HEK293 (cell line): ENCODE measurements at regions not wholly inside any gene's neighbourhood (a gene's known extent, or its start where the extent isn't known, plus 50 kb on each side); places are given as distances from the start of the nearest gene placed in this dataset.
A peak's percentile ranks its signal among the peaks of the same experiment; 100 is the strongest.

Experiments
- CTCF ChIA-PET: fragments of 350-600 bp; formaldehyde crosslinking; extraction: SDS; loops from one replicate; lab custom pipeline; 2021; ENCODE audit warnings: antibody characterized with exemption; lab: Yijun Ruan, JAX
- POLR2A ChIA-PET: fragments of 300-600 bp; formaldehyde crosslinking; extraction: SDS; loops from one replicate; lab custom pipeline; 2020; ENCODE audit warnings: antibody characterized with exemption, inconsistent platforms; lab: Yijun Ruan, JAX
- H3K27ac ChIP-seq: fragments of 200-500 bp; sonication (Bioruptor generic); 2 replicates; pipeline ENCODE4 v1.5.1; 2014; ENCODE audit warnings: low read depth, low read length, control low read depth, inconsistent platforms; ENCODE audit errors: extremely low read depth
- H3K36me3 ChIP-seq, 2 experiments: fragments of 200-500 bp in 1 of 2; sonication (Bioruptor generic) in 1 of 2; 1 replicate in 1 of 2; 2 replicates in 1 of 2; pipeline ENCODE4 v1.5.1; 2014 to 2017; ENCODE audit warnings: inconsistent platforms in 2 of 2, low read length in 2 of 2; ENCODE audit not compliant: control insufficient read depth in 2 of 2, insufficient read depth in 1 of 2
- H3K4me1 ChIP-seq: fragments of 200-500 bp; sonication (Bioruptor generic); 2 replicates; pipeline ENCODE4 v1.5.1; 2014; ENCODE audit warnings: mild to moderate bottlenecking, low read length, inconsistent platforms; ENCODE audit not compliant: control insufficient read depth, insufficient read depth
- H3K4me3 ChIP-seq: 2 replicates; pipeline ENCODE4 v1.5.1; 2011; ENCODE audit warnings: low read depth, mild to moderate bottlenecking, control low read depth, low read length, moderate library complexity
- H3K9me3 ChIP-seq: fragments of 200-500 bp; sonication (Bioruptor generic); 2 replicates; pipeline ENCODE4 v1.5.1; 2014; ENCODE audit warnings: low read depth, low read length, inconsistent platforms; ENCODE audit not compliant: control insufficient read depth, insufficient read depth
- GLIS1 ChIP-seq: fragments of 450-650 bp; formaldehyde crosslinking; IDR thresholded peaks from 2 replicates; pipeline ENCODE4 v1.5.1; 2016; ENCODE audit warnings: missing biosample characterization, missing genetic modification characterization
- KLF10 ChIP-seq: fragments of 450-650 bp; IDR thresholded peaks from 2 replicates; pipeline ENCODE4 v1.5.1; 2018; ENCODE audit warnings: missing biosample characterization, mild to moderate bottlenecking, missing genetic modification characterization
- KLF16 ChIP-seq: fragments of 450-650 bp; formaldehyde crosslinking; IDR thresholded peaks from 2 replicates; pipeline ENCODE4 v1.5.1; 2017; ENCODE audit warnings: missing biosample characterization, missing genetic modification characterization
- MYNN ChIP-seq: fragments of 450-650 bp; formaldehyde crosslinking; IDR thresholded peaks from 2 replicates; pipeline ENCODE4 v1.5.1; 2016; ENCODE audit warnings: missing biosample characterization, missing genetic modification characterization, borderline replicate concordance
- PRDM1 ChIP-seq: fragments of 450-650 bp; formaldehyde crosslinking; IDR thresholded peaks from 2 replicates; pipeline ENCODE4; 2016; ENCODE audit warnings: missing biosample characterization, missing genetic modification characterization
- REPIN1 ChIP-seq: fragments of 450-650 bp; formaldehyde crosslinking; IDR thresholded peaks from 2 replicates; pipeline ENCODE4 v1.5.1; 2017; ENCODE audit warnings: missing biosample characterization, missing genetic modification characterization, low read depth
- SALL2 ChIP-seq: fragments of 450-650 bp; formaldehyde crosslinking; IDR thresholded peaks from 2 replicates; pipeline ENCODE4 v1.5.0; 2017; ENCODE audit warnings: missing biosample characterization, mild to moderate bottlenecking, missing genetic modification characterization, borderline replicate concordance
- SP7 ChIP-seq: fragments of 450-650 bp; formaldehyde crosslinking; IDR thresholded peaks from 2 replicates; pipeline ENCODE4 v1.5.1; 2016; ENCODE audit warnings: missing biosample characterization, missing genetic modification characterization
- ZBTB48 ChIP-seq: fragments of 450-650 bp; formaldehyde crosslinking; IDR thresholded peaks from 2 replicates; pipeline ENCODE4 v1.5.1; 2016; ENCODE audit warnings: missing biosample characterization, missing genetic modification characterization
- ZNF10 ChIP-seq: fragments of 450-650 bp; formaldehyde crosslinking; IDR thresholded peaks from 2 replicates; pipeline ENCODE4 v1.5.1; 2017; ENCODE audit warnings: missing biosample characterization, missing genetic modification characterization
- ZNF2 ChIP-seq: fragments of 450-650 bp; formaldehyde crosslinking; IDR thresholded peaks from 2 replicates; pipeline ENCODE4 v1.5.1; 2016; ENCODE audit warnings: missing biosample characterization, missing genetic modification characterization
- ZNF211 ChIP-seq: fragments of 450-650 bp; formaldehyde crosslinking; IDR thresholded peaks from 2 replicates; pipeline ENCODE4 v1.5.1; 2016; ENCODE audit warnings: low read depth, missing biosample characterization, missing genetic modification characterization
- ZNF23 ChIP-seq: fragments of 450-650 bp; formaldehyde crosslinking; IDR thresholded peaks from 2 replicates; pipeline ENCODE4 v1.5.1; 2016; ENCODE audit warnings: missing biosample characterization, missing genetic modification characterization, borderline replicate concordance
- ZNF292 ChIP-seq: fragments of 450-650 bp; formaldehyde crosslinking; IDR thresholded peaks from 2 replicates; pipeline ENCODE4 v1.5.1; 2016; ENCODE audit warnings: low read depth, missing biosample characterization, missing genetic modification characterization, borderline replicate concordance
- ZNF473 ChIP-seq: fragments of 450-650 bp; formaldehyde crosslinking; IDR thresholded peaks from 2 replicates; pipeline ENCODE4 v1.5.1; 2017; ENCODE audit warnings: missing biosample characterization, missing genetic modification characterization
- ZNF521 ChIP-seq: fragments of 450-650 bp; formaldehyde crosslinking; IDR thresholded peaks from 2 replicates; pipeline ENCODE4 v1.5.1; 2017; ENCODE audit warnings: missing biosample characterization, mild to moderate bottlenecking, missing genetic modification characterization
- ZNF548 ChIP-seq: fragments of 450-650 bp; formaldehyde crosslinking; IDR thresholded peaks from 2 replicates; pipeline ENCODE4 v1.5.1; 2016; ENCODE audit warnings: missing biosample characterization, missing genetic modification characterization
- ZNF660 ChIP-seq: fragments of 450-650 bp; IDR thresholded peaks from 2 replicates; pipeline ENCODE4 v1.5.1; 2018; ENCODE audit warnings: missing biosample characterization, mild to moderate bottlenecking, missing genetic modification characterization
- ZNF777 ChIP-seq: fragments of 450-650 bp; formaldehyde crosslinking; IDR thresholded peaks from 2 replicates; pipeline ENCODE4 v1.5.1; 2017; ENCODE audit warnings: missing biosample characterization, missing genetic modification characterization, borderline replicate concordance
- ZNF785 ChIP-seq: fragments of 450-650 bp; formaldehyde crosslinking; IDR thresholded peaks from 2 replicates; pipeline ENCODE4 v1.5.1; 2016; ENCODE audit warnings: missing biosample characterization, missing genetic modification characterization
- ZSCAN30 ChIP-seq: fragments of 450-650 bp; IDR thresholded peaks from 2 replicates; pipeline ENCODE4 v1.5.1; 2018; ENCODE audit warnings: missing biosample characterization, mild to moderate bottlenecking, missing genetic modification characterization, moderate library complexity
- TF ChIP-seq, protein P1 (sequence below): fragments of 450-650 bp; formaldehyde crosslinking; optimal IDR thresholded peaks from 2 replicates; pipeline ENCODE3; 2016; ENCODE audit warnings: missing biosample characterization, mild to moderate bottlenecking, missing genetic modification characterization
- TF ChIP-seq, protein P2 (sequence below): fragments of 450-650 bp; formaldehyde crosslinking; IDR thresholded peaks from 2 replicates; pipeline ENCODE4 v1.5.1; 2017; ENCODE audit warnings: missing biosample characterization, missing genetic modification characterization
- TF ChIP-seq, protein P3 (sequence below): fragments of 450-650 bp; formaldehyde crosslinking; IDR thresholded peaks from 2 replicates; pipeline ENCODE4 v1.5.1; 2016; ENCODE audit warnings: missing biosample characterization, missing genetic modification characterization
- TF ChIP-seq, protein P4 (sequence below): fragments of 450-650 bp; formaldehyde crosslinking; IDR thresholded peaks from 2 replicates; pipeline ENCODE4 v1.5.1; 2016; ENCODE audit warnings: missing biosample characterization, missing genetic modification characterization

DNA sequence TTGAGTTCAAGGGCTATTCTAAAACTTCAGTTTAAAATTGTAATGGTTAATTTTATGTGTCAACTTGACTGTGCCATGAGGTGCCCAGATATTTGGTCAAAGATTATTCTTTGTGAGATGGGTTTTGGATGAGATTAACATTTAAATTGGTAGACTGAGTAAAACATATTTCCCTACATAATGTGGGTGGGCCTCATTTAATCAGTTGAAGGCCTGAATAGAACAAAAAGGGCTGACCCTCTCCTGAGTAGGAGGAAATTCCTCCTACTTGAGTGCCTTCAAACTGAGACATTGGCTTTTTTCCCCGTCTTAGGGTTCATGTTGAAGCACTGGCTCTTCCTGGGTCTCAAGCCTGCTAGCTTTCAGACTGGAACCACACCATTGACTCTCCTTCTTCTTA, 89.6 kb upstream of the FAM9A start:
- no peaks in the 10 kb centered on the region for H3K9me3 ChIP-seq
- TF ChIP-seq MYNN (tag by site-specific recombination) = no peak
- TF ChIP-seq ZNF10 (tag by site-specific recombination) = peak; percentile 58; the same call in 1 of the 2 replicates
- TF ChIP-seq ZSCAN30 (tag by site-specific recombination) = no peak
- TF ChIP-seq ZBTB48 (tag by site-specific recombination) = no peak
- TF ChIP-seq KLF10 (tag by site-specific recombination) = no peak
- no peak for TF ChIP-seq ZNF785 (tag by site-specific recombination)
- no peaks in the 10 kb centered on the region for H3K4me1 ChIP-seq
- ChIA-PET POLR2A (no interaction called here), CTCF (no interaction called here)
- no peak overlapping the region for H3K27ac ChIP-seq
- no peak overlapping the region for H3K4me3 ChIP-seq
- H3K36me3 ChIP-seq = no peaks in the 10 kb centered on the region

DNA sequence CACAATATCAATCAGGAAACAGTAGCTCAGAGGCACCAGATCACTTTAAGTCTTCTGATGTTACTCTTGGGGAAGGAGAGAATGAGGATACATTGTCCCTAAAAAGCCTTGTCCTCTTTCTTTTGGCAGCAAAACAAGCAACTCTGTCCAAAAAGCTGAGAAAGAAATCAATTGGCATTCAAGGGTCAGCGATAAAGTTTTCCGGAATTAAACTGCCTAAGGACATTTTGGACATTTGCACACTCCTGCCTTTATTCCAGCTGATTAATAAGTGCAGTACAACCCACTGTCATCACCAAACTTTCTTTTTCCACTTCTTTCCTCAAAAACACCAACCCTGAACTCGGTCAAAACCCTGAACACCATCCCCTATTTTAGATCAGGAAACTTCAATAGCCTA, 85.8 kb upstream of the FAM9A start:
- no peaks in the 10 kb centered on the region for H3K9me3 ChIP-seq
- ChIA-PET POLR2A (no interaction called here), CTCF (interaction anchor here (0.7 to 1.2 kb wide), 2 partner anchors 9 to 1092 kb away, joined by 3 read pairs; no protein-coding TSS in a partner anchor)
- TF ChIP-seq KLF16 (tag by site-specific recombination) = no peak
- no peak for TF ChIP-seq SP7 (tag by site-specific recombination)
- TF ChIP-seq ZNF548 = no peak
- TF ChIP-seq, protein P1, sequence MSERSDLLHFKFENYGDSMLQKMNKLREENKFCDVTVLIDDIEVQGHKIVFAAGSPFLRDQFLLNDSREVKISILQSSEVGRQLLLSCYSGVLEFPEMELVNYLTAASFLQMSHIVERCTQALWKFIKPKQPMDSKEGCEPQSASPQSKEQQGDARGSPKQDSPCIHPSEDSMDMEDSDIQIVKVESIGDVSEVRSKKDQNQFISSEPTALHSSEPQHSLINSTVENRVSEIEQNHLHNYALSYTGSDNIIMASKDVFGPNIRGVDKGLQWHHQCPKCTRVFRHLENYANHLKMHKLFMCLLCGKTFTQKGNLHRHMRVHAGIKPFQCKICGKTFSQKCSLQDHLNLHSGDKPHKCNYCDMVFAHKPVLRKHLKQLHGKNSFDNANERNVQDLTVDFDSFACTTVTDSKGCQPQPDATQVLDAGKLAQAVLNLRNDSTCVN (tag by site-specific recombination) = no peak
- TF ChIP-seq PRDM1 (tag by site-specific recombination) = no peak
- no peak for TF ChIP-seq ZNF660 (tag by site-specific recombination)
- no peak for TF ChIP-seq ZNF23 (tag by site-specific recombination)
- no peak for TF ChIP-seq ZNF292
- no peak for TF ChIP-seq REPIN1 (tag by site-specific recombination)
- no peak for TF ChIP-seq ZNF777
- TF ChIP-seq, protein P2, sequence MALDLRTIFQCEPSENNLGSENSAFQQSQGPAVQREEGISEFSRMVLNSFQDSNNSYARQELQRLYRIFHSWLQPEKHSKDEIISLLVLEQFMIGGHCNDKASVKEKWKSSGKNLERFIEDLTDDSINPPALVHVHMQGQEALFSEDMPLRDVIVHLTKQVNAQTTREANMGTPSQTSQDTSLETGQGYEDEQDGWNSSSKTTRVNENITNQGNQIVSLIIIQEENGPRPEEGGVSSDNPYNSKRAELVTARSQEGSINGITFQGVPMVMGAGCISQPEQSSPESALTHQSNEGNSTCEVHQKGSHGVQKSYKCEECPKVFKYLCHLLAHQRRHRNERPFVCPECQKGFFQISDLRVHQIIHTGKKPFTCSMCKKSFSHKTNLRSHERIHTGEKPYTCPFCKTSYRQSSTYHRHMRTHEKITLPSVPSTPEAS (tag by site-specific recombination) = no peak
- TF ChIP-seq, protein P3, sequence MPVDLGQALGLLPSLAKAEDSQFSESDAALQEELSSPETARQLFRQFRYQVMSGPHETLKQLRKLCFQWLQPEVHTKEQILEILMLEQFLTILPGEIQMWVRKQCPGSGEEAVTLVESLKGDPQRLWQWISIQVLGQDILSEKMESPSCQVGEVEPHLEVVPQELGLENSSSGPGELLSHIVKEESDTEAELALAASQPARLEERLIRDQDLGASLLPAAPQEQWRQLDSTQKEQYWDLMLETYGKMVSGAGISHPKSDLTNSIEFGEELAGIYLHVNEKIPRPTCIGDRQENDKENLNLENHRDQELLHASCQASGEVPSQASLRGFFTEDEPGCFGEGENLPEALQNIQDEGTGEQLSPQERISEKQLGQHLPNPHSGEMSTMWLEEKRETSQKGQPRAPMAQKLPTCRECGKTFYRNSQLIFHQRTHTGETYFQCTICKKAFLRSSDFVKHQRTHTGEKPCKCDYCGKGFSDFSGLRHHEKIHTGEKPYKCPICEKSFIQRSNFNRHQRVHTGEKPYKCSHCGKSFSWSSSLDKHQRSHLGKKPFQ (tag by site-specific recombination) = no peak
- TF ChIP-seq ZNF211 (tag by site-specific recombination) = no peak
- no peak for TF ChIP-seq ZNF2
- no peak for TF ChIP-seq GLIS1 (tag by site-specific recombination)
- TF ChIP-seq SALL2 (tag by site-specific recombination) = no peak
- TF ChIP-seq, protein P4, sequence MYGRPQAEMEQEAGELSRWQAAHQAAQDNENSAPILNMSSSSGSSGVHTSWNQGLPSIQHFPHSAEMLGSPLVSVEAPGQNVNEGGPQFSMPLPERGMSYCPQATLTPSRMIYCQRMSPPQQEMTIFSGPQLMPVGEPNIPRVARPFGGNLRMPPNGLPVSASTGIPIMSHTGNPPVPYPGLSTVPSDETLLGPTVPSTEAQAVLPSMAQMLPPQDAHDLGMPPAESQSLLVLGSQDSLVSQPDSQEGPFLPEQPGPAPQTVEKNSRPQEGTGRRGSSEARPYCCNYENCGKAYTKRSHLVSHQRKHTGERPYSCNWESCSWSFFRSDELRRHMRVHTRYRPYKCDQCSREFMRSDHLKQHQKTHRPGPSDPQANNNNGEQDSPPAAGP (tag by site-specific recombination) = no peak
- no peak for TF ChIP-seq ZNF521 (tag by site-specific recombination)
- no peak for TF ChIP-seq ZNF473 (tag by site-specific recombination)
- H3K4me3 ChIP-seq = no peak overlapping the region
- H3K36me3 ChIP-seq = no peaks in the 10 kb centered on the region
- H3K27ac ChIP-seq = no peak overlapping the region
- H3K4me1 ChIP-seq = no peaks in the 10 kb centered on the region
